ENCODE measurements at regions not wholly inside any gene's neighbourhood (a gene's known extent, or its start where the extent isn't known, plus 50 kb on each side); places are given as distances from the start of the nearest gene placed in this dataset.
A peak's percentile ranks its signal among the peaks of the same experiment; 100 is the strongest.

- ChIA-PET CTCF (interaction anchor here (0.9 to 4.3 kb wide), 12 partner anchors 23 to 489 kb away, joined by 3 to 56 read pairs (median 4); partner anchors contain the start of gene EFNB1), POLR2A (interaction anchor here (4.7 kb wide), 1 partner anchor 394 kb away, joined by 53 read pairs; the partner anchor contains the start of gene EFNB1), RAD21 (ENCODE audit: low non-redundant PET in 1 of 2, low total read pairs in 2 of 2, uncharacterized antibody in 2 of 2, unreplicated experiment in 2 of 2) (interaction anchor here (0.6 to 1.7 kb wide), 5 partner anchors 254 to 400 kb away, joined by 3 to 14 read pairs (median 6); partner anchors contain the start of gene EFNB1 (in 2 of the 2))
- H3K27ac ChIP-seq (ENCODE audit: low read depth, low read length) = no peak overlapping the region
- no peaks in the 10 kb centered on the region for H4K20me1 ChIP-seq (ENCODE audit: insufficient read depth)
- no peaks in the 10 kb centered on the region for H3K9me2 ChIP-seq (ENCODE audit: insufficient read depth)
- H3K79me2 ChIP-seq (ENCODE audit: insufficient read depth, low read length) = no peaks in the 10 kb centered on the region
- H3K9ac ChIP-seq (ENCODE audit: low read length) = no peak overlapping the region
- ATAC-seq (peak; percentile 94), DNase-seq (ENCODE audit: low read depth, low spot score) (peak; percentile 45)
- H2AFZ ChIP-seq (ENCODE audit: low read depth, low read length, poor library complexity, severe bottlenecking) = no peak overlapping the region
- H3K36me3 ChIP-seq (ENCODE audit: control insufficient read depth in 1 of 2, insufficient read depth in 2 of 2, low read length in 2 of 2) = no peaks in the 10 kb centered on the region
- no peaks in the 10 kb centered on the region; a peak in 1 of 4 replicates for H3K4me1 ChIP-seq (ENCODE audit: control insufficient read depth in 1 of 2, insufficient read depth in 2 of 2, low read length in 2 of 2)
- intact Hi-C loops (cut with micrococcal nuclease) = loop anchor here (1.0 to 5.0 kb wide), 5 partner anchors 64 to 490 kb away; no protein-coding TSS in a partner anchor
- no TSS peak for BruUV-seq (replicated peaks)
- H3K4me3 ChIP-seq (replicated peaks in 1 of 2; ENCODE audit: low read depth in 1 of 2, low read length in 2 of 2) = no peak overlapping the region
- no peaks in the 10 kb centered on the region for H3K27me3 ChIP-seq (ENCODE audit: insufficient read depth, low read length)
- no peak for TF ChIP-seq ZFX (IDR thresholded peaks at IDR 0.05)
- no peak for TF ChIP-seq FOSL1 (IDR thresholded peaks at IDR 0.05; ENCODE audit: low read depth)
- TF ChIP-seq CTCF (IDR thresholded peaks at IDR 0.05 in 2 of 3, conservative IDR thresholded peaks at IDR 0.05 in 1 of 3; ENCODE audit: borderline replicate concordance in 1 of 3, insufficient read depth in 1 of 3, low read depth in 2 of 3, low read length in 2 of 3) = peak; percentile 68 to 80 (median 71); a peak in 5 of 6 replicates
- peak; percentile 89 for TF ChIP-seq RAD21 (IDR thresholded peaks at IDR 0.05; ENCODE audit: low read depth)
- H3K4me2 ChIP-seq (ENCODE audit: low read length) = no peak overlapping the region
- no peaks in the 10 kb centered on the region for H3K9me3 ChIP-seq (ENCODE audit: control insufficient read depth in 1 of 2, insufficient read depth in 1 of 2, low read depth in 1 of 2, low read length in 2 of 2)
Observed at GRCh38 chrX:69222103-69223090, 57.1 kb upstream of the PJA1 start.
